Chondrocyte (in vitro differentiated cells): ENCODE measurements at regions not wholly inside any gene's neighbourhood (a gene's known extent, or its start where the extent isn't known, plus 50 kb on each side); places are given as distances from the start of the nearest gene placed in this dataset.
"Not testable (repeated sequence)": the region's sequence is repeated elsewhere in the genome, so short reads cannot be mapped to it uniquely, and the experiment has no call there.

Experiments
- DNase-seq: peaks from one replicate; pipeline ENCODE4 v3.0.0; 2021; ENCODE audit warnings: mixed read lengths, low spot score
- H3K27ac Mint-ChIP-seq: one replicate; pipeline ENCODE4 v1.8.0; 2021; ENCODE audit warnings: mild to moderate bottlenecking, moderate library complexity, mixed read lengths; ENCODE audit not compliant: unreplicated experiment
- H3K27me3 Mint-ChIP-seq: 2 replicates; pipeline ENCODE4 v1.8.0; 2021; ENCODE audit warnings: low read depth, mixed read lengths
- H3K36me3 Mint-ChIP-seq: 2 replicates; pipeline ENCODE4 v1.8.0; 2021; ENCODE audit warnings: low read depth, mixed read lengths
- H3K4me1 Mint-ChIP-seq: 2 replicates; pipeline ENCODE4 v1.8.0; 2021; ENCODE audit warnings: low read depth, mild to moderate bottlenecking, mixed read lengths
- H3K4me3 Mint-ChIP-seq: one replicate; pipeline ENCODE4 v1.8.0; 2021; ENCODE audit warnings: mild to moderate bottlenecking, moderate library complexity, mixed read lengths; ENCODE audit not compliant: unreplicated experiment
- H3K9me3 Mint-ChIP-seq: 2 replicates; pipeline ENCODE4 v1.8.0; 2021; ENCODE audit warnings: low read depth, mixed read lengths
- CTCF ChIP-seq: fragments of 200-600 bp; sonication (generic); IDR thresholded peaks from 2 replicates; pipeline ENCODE4 v1.5.0; 2021; ENCODE audit warnings: antibody characterized with exemption, mild to moderate bottlenecking, moderate library complexity

- peaks cover 10% of the 10 kb centered on the region for H3K4me1 Mint-ChIP-seq
- peaks cover 11% of the 10 kb centered on the region for H3K27me3 Mint-ChIP-seq
- no peak overlapping the region for H3K4me3 Mint-ChIP-seq
- DNase-seq, result no peak
- H3K9me3 Mint-ChIP-seq, result peaks cover 4% of the 10 kb centered on the region
- H3K36me3 Mint-ChIP-seq, result no peaks in the 10 kb centered on the region
- no peak overlapping the region for H3K27ac Mint-ChIP-seq
- TF ChIP-seq CTCF, result no peak
These were observed 260.0 kb downstream of the ASMT start for GRCh38 chrX:1874899-1875298.

GRCh38 chrX:1876041-1876440 is 261.2 kb downstream of the ASMT start:
- no peak for DNase-seq
- H3K36me3 Mint-ChIP-seq, result no peaks in the 10 kb centered on the region
- no peak overlapping the region for H3K27ac Mint-ChIP-seq
- H3K4me1 Mint-ChIP-seq, result peaks cover 2% of the 10 kb centered on the region
- H3K27me3 Mint-ChIP-seq, result peaks cover 11% of the 10 kb centered on the region
- no peak overlapping the region for H3K4me3 Mint-ChIP-seq
- no peak for TF ChIP-seq CTCF
- H3K9me3 Mint-ChIP-seq, result peaks cover 4% of the 10 kb centered on the region

- Mint-ChIP-seq H3K9me3 (peaks cover 4% of the 10 kb centered on the region), H3K27me3 (peaks cover 9% of the 10 kb centered on the region), H3K27ac (no peak overlapping the region), H3K4me3 (no peak overlapping the region), H3K36me3 (no peaks in the 10 kb centered on the region), H3K4me1 (no peaks in the 10 kb centered on the region)
- DNase-seq, result no peak
- TF ChIP-seq CTCF, result no peak
These were observed 262.9 kb downstream of the ASMT start for GRCh38 chrX:1877780-1878179.

GRCh38 chrX:1880884-1881817 is 266.3 kb downstream of the ASMT start:
- DNase-seq, H3K27ac Mint-ChIP-seq, H3K9me3 Mint-ChIP-seq, H3K36me3 Mint-ChIP-seq, H3K4me3 Mint-ChIP-seq, H3K4me1 Mint-ChIP-seq, H3K27me3 Mint-ChIP-seq: not testable (repeated sequence)

GRCh38 chrX:1883772-1884171 is 268.9 kb downstream of the ASMT start:
- DNase-seq, result no peak
- Mint-ChIP-seq H3K4me1 (peaks cover 5% of the 10 kb centered on the region), H3K4me3 (no peak overlapping the region), H3K27me3 (no peaks in the 10 kb centered on the region), H3K36me3 (peaks cover 2% of the 10 kb centered on the region), H3K9me3 (peaks cover 7% of the 10 kb centered on the region), H3K27ac (no peak overlapping the region)
- no peak for TF ChIP-seq CTCF

- H3K27me3 Mint-ChIP-seq, result no peaks in the 10 kb centered on the region
- H3K36me3 Mint-ChIP-seq, result peaks cover 2% of the 10 kb centered on the region
- no peak overlapping the region for H3K27ac Mint-ChIP-seq
- TF ChIP-seq CTCF, result no peak
- H3K9me3 Mint-ChIP-seq, result peaks cover 3% of the 10 kb centered on the region
- peaks cover 5% of the 10 kb centered on the region for H3K4me1 Mint-ChIP-seq
- no peak overlapping the region for H3K4me3 Mint-ChIP-seq
- DNase-seq, result no peak
These were observed 269.6 kb downstream of the ASMT start for GRCh38 chrX:1884446-1884845.
